K562 (cell line): ENCODE measurements at regions not wholly inside any gene's neighbourhood (a gene's known extent, or its start where the extent isn't known, plus 50 kb on each side); places are given as distances from the start of the nearest gene placed in this dataset.

Experiments used
- CBX3 ChIP-seq, 2 experiments: IDR thresholded peaks; 1 replicate in 1 of 2; 2 replicates in 1 of 2; pipeline ENCODE4 v1.6.1; 2012; ENCODE audit warnings: inconsistent platforms in 2 of 2, low read length in 2 of 2, borderline replicate concordance in 1 of 2, control low read depth in 1 of 2
- POLR2AphosphoS5 ChIP-seq: IDR thresholded peaks from 2 replicates; pipeline ENCODE4 v1.6.1; 2011; ENCODE audit warnings: mild to moderate bottlenecking, low read depth, low read length, moderate library complexity; ENCODE audit not compliant: control insufficient read depth, insufficient read depth
- TAF7 ChIP-seq: fragments of 450-650 bp; IDR thresholded peaks from 2 replicates; pipeline ENCODE4 v1.6.1; 2016; ENCODE audit warnings: missing genetic modification characterization, missing compliant biosample characterization
- TEAD1 ChIP-seq, 2 experiments: fragments of 450-650 bp in 1 of 2; sonication (generic) in 1 of 2; formaldehyde crosslinking; IDR thresholded peaks; 2 replicates each; pipeline versions ENCODE4 v1.4.0 to v1.8.0; 2020 to 2022; ENCODE audit warnings: mild to moderate bottlenecking in 2 of 2, missing genetic modification reagents in 1 of 2
- TF ChIP-seq, protein P1 (sequence below): fragments of 450-650 bp; IDR thresholded peaks from 2 replicates; pipeline ENCODE4 v1.6.1; 2016; ENCODE audit warnings: low read depth
- TF ChIP-seq, protein P2 (sequence below): sonication (generic); formaldehyde crosslinking; IDR thresholded peaks from 2 replicates; pipeline ENCODE4 v1.8.1; 2023; ENCODE audit warnings: mild to moderate bottlenecking, missing genetic modification reagents

DNA sequence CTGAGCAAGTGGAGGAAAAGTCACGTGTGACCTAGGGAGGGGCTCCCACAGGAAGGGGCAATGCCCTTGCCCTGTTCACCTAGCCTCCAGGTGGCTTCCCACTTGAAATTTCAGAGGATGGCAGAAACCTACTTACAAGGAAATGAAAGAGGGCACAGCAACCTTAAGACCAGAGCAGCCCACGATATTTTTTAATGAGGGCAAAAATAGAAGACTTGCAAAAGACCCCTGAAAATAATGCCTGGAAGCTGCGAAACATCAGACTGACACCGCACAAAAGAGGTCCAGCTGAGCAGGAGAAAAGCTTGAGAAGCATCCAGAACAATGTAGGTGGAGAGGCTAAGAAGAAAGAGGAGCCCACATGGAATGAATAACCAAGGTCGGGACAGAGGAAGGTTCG lies 66.1 kb downstream of the KLF15 start (continued):
- TF ChIP-seq POLR2AphosphoS5 = no peak
- TF ChIP-seq, protein P1, sequence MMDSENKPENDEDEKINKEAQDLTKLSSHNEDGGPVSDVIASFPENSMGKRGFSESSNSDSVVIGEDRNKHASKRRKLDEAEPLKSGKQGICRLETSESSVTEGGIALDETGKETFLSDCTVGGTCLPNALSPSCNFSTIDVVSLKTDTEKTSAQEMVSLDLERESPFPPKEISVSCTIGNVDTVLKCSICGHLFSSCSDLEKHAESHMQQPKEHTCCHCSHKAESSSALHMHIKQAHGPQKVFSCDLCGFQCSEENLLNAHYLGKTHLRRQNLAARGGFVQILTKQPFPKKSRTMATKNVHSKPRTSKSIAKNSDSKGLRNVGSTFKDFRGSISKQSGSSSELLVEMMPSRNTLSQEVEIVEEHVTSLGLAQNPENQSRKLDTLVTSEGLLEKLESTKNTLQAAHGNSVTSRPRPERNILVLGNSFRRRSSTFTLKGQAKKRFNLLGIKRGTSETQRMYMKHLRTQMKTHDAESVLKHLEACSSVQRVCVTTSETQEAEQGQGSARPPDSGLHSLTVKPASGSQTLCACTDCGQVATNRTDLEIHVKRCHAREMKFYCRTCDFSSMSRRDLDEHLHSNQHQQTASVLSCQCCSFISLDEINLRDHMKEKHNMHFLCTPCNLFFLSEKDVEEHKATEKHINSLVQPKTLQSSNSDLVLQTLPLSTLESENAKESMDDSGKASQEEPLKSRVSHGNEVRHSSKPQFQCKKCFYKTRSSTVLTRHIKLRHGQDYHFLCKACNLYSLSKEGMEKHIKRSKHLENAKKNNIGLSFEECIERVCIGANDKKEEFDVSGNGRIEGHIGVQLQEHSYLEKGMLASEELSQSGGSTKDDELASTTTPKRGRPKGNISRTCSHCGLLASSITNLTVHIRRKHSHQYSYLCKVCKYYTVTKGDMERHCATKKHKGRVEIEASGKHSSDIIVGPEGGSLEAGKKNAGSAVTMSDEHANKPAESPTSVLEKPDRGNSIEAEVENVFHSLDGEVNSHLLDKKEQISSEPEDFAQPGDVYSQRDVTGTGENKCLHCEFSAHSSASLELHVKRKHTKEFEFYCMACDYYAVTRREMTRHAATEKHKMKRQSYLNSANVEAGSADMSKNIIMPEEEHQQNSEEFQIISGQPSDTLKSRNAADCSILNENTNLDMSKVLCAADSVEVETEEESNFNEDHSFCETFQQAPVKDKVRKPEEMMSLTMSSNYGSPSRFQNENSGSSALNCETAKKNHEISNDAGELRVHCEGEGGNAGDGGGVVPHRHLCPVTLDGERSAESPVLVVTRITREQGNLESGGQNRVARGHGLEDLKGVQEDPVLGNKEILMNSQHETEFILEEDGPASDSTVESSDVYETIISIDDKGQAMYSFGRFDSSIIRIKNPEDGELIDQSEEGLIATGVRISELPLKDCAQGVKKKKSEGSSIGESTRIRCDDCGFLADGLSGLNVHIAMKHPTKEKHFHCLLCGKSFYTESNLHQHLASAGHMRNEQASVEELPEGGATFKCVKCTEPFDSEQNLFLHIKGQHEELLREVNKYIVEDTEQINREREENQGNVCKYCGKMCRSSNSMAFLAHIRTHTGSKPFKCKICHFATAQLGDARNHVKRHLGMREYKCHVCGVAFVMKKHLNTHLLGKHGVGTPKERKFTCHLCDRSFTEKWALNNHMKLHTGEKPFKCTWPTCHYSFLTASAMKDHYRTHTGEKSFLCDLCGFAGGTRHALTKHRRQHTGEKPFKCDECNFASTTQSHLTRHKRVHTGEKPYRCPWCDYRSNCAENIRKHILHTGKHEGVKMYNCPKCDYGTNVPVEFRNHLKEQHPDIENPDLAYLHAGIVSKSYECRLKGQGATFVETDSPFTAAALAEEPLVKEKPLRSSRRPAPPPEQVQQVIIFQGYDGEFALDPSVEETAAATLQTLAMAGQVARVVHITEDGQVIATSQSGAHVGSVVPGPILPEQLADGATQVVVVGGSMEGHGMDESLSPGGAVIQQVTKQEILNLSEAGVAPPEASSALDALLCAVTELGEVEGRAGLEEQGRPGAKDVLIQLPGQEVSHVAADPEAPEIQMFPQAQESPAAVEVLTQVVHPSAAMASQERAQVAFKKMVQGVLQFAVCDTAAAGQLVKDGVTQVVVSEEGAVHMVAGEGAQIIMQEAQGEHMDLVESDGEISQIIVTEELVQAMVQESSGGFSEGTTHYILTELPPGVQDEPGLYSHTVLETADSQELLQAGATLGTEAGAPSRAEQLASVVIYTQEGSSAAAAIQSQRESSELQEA = no peak
- TF ChIP-seq TAF7 (tag) = no peak
- TF ChIP-seq TEAD1 (CRISPR knock-in tag; IDR thresholded peaks at IDR 0.05) = no peak
- no peak for TF ChIP-seq CBX3 (IDR thresholded peaks at IDR 0.05; ENCODE audit: borderline replicate concordance in 1 of 2, low read length in 2 of 2)
- TF ChIP-seq, protein P2, sequence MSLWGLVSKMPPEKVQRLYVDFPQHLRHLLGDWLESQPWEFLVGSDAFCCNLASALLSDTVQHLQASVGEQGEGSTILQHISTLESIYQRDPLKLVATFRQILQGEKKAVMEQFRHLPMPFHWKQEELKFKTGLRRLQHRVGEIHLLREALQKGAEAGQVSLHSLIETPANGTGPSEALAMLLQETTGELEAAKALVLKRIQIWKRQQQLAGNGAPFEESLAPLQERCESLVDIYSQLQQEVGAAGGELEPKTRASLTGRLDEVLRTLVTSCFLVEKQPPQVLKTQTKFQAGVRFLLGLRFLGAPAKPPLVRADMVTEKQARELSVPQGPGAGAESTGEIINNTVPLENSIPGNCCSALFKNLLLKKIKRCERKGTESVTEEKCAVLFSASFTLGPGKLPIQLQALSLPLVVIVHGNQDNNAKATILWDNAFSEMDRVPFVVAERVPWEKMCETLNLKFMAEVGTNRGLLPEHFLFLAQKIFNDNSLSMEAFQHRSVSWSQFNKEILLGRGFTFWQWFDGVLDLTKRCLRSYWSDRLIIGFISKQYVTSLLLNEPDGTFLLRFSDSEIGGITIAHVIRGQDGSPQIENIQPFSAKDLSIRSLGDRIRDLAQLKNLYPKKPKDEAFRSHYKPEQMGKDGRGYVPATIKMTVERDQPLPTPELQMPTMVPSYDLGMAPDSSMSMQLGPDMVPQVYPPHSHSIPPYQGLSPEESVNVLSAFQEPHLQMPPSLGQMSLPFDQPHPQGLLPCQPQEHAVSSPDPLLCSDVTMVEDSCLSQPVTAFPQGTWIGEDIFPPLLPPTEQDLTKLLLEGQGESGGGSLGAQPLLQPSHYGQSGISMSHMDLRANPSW = no peak
